Stomach (tissue), 4 donors: ENCODE measurements at regions not wholly inside any gene's neighbourhood (a gene's known extent, or its start where the extent isn't known, plus 50 kb on each side); places are given as distances from the start of the nearest gene placed in this dataset.

Experiments
- CTCF ChIP-seq, 7 experiments: fragments of 450-650 bp in 4 of 7; fragments of 200-600 bp in 3 of 7; sonication (generic) in 3 of 7; IDR thresholded peaks; one replicate each; pipeline ENCODE4 v1.5.1; 2016 to 2019; ENCODE audit warnings: antibody characterized with exemption in 7 of 7, control low read depth in 2 of 7, mild to moderate bottlenecking in 1 of 7
- POLR2A ChIP-seq, 4 donors: fragments of 450-650 bp; IDR thresholded peaks; one replicate each; pipeline ENCODE4 v1.6.1; 2016; ENCODE audit warnings: antibody characterized with exemption in 4 of 4, control low read depth in 2 of 4, mild to moderate bottlenecking in 1 of 4, moderate library complexity in 1 of 4
- POLR2AphosphoS5 ChIP-seq, 3 donors: sonication (generic); formaldehyde crosslinking; IDR thresholded peaks; one replicate each; pipeline ENCODE4 v1.6.1; 2016; ENCODE audit warnings: antibody characterized with exemption in 3 of 3

DNA sequence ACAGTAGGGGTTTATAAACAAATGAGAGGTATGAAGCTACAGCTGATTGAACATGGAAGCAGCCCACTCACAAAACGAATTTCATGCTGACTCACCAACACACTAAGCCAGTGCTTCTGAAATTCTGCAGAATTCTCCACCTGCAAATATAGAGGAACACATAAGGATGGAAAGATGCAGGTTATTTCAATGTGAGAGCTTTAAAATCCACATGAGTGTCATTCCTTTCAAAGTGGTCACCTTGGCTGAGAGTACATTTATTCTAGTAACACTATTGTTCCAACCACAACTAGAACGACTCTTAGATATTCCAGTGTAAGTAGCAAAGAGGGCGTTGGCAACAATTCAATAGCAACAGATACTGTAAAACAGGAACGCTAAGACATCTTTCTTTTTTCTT, 189.9 kb upstream of the TSC22D2 start:
- TF ChIP-seq CTCF (IDR thresholded peaks at IDR 0.05) (no peak), POLR2AphosphoS5 (IDR thresholded peaks at IDR 0.05) (no peak), POLR2A (IDR thresholded peaks at IDR 0.05) (no peak)
